Adipocyte (in vitro differentiated cells): ENCODE measurements at regions not wholly inside any gene's neighbourhood (a gene's known extent, or its start where the extent isn't known, plus 50 kb on each side); places are given as distances from the start of the nearest gene placed in this dataset.

Experiments
- DNase-seq: peaks from one replicate; pipeline ENCODE4 v3.0.0-alpha.2; 2015; ENCODE audit warnings: low read depth
- H3K27me3 ChIP-seq: replicated peaks from 2 replicates; pipeline ENCODE4 v1.7.0; 2013; ENCODE audit warnings: mild to moderate bottlenecking, low read length, moderate library complexity; ENCODE audit not compliant: control insufficient read depth, insufficient read depth
- H3K36me3 ChIP-seq: 2 replicates; pipeline ENCODE4 v1.7.0; 2013; ENCODE audit warnings: low read length, mild to moderate bottlenecking, moderate library complexity; ENCODE audit not compliant: control insufficient read depth, insufficient read depth, severe bottlenecking
- H3K4me1 ChIP-seq: 2 replicates; pipeline ENCODE4 v1.7.0; 2013; ENCODE audit warnings: mild to moderate bottlenecking, low read length, moderate library complexity; ENCODE audit not compliant: control insufficient read depth, insufficient read depth
- H3K4me3 ChIP-seq: 2 replicates; pipeline ENCODE4 v1.7.0; 2013; ENCODE audit warnings: mild to moderate bottlenecking, low read length, moderate library complexity
- H3K9ac ChIP-seq: 2 replicates; pipeline ENCODE4 v1.7.0; 2013; ENCODE audit warnings: mild to moderate bottlenecking, low read length, moderate library complexity
- H3K9me3 ChIP-seq: 2 replicates; pipeline ENCODE4 v1.7.0; 2013; ENCODE audit warnings: mild to moderate bottlenecking, low read length, moderate library complexity; ENCODE audit not compliant: control insufficient read depth

DNA sequence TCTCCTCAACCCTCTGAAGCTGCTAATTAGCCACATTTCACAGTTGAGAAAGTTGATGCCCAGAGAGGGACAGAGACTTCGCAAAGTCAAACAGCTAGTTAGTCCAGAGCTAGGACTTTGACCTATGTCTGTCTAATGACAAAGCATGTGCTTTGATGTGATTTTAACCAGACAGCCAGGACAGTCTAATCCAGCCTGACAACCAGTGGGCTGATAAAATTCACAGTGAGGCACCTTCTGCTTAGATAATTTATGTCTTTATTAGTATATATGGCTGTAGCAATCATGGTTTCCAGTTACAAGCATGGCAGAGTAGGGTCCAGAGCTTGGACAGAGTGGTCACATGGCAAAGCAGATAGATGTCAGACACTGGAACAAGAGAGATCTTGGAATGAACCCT lies 133.6 kb upstream of the C1QTNF7 start:
- Histone ChIP-seq H3K4me3 (no peak overlapping the region), H3K27me3 (peaks cover 2% of the 10 kb centered on the region), H3K9ac (no peak overlapping the region), H3K9me3 (no peaks in the 10 kb centered on the region), H3K4me1 (no peaks in the 10 kb centered on the region), H3K36me3 (no peaks in the 10 kb centered on the region)
- DNase-seq, result no peak

DNA sequence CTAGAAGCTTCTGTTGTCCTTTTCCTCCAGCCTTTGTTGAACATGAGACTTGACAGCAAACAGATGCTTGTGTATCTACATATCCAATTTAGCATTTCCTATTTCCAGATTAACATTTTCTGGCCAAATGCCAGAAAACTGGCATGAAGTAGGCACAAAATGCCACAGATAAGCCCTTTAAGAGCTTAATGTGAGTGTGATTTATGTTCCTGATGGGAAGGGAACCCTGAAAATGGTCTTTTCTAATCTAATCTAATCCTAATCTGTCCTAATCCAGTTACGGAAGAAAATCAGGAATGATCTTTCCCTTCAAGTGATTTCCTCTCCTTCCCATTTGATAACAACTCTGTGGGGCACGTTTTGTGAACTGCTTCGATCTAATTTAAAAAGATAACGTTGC lies 133.0 kb upstream of the C1QTNF7 start:
- DNase-seq, result no peak
- H3K9ac ChIP-seq, result no peak overlapping the region
- H3K9me3 ChIP-seq, result no peaks in the 10 kb centered on the region
- H3K27me3 ChIP-seq, result peaks cover 2% of the 10 kb centered on the region
- H3K36me3 ChIP-seq, result no peaks in the 10 kb centered on the region
- H3K4me1 ChIP-seq, result no peaks in the 10 kb centered on the region
- H3K4me3 ChIP-seq, result no peak overlapping the region

- DNase-seq, result no peak
- H3K4me1 ChIP-seq, result no peaks in the 10 kb centered on the region
These were observed 132.2 kb upstream of the C1QTNF7 start for GRCh38 chr4:15295421-15296162.

GRCh38 chr4:15297344-15297743 lies 130.5 kb upstream of the C1QTNF7 start:
- Histone ChIP-seq H3K4me3 (no peak overlapping the region), H3K9ac (no peak overlapping the region), H3K9me3 (no peaks in the 10 kb centered on the region), H3K36me3 (no peaks in the 10 kb centered on the region), H3K4me1 (no peaks in the 10 kb centered on the region), H3K27me3 (peaks cover 2% of the 10 kb centered on the region)
- DNase-seq, result no peak

More at GRCh38 chr4:15295421-15296162, 132.2 kb upstream of the C1QTNF7 start:
- Histone ChIP-seq H3K9me3 (no peaks in the 10 kb centered on the region), H3K36me3 (no peaks in the 10 kb centered on the region), H3K27me3 (peaks cover 2% of the 10 kb centered on the region), H3K9ac (no peak overlapping the region), H3K4me3 (no peak overlapping the region)

DNA sequence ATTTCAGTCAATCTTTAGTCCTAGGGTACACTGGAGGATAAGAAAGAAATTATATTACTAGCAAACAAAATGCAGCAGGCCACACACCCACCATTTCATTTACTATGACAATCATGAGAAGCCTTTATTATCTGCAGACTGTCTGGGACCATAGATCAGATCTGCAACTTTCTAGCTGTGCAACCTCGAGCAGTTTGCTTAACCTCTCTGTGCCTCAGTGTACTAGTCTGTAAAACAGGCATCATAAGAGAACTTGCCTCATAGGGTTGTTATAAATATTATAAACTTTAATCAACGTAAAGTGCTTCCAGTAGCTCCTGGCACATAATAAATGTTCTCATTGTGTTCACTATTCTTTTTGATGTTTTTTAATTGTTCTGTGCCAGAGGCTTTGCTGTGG lies 128.2 kb upstream of the C1QTNF7 start:
- H3K9ac ChIP-seq, result no peak overlapping the region
- DNase-seq, result no peak
- H3K4me1 ChIP-seq, result peaks cover 15% of the 10 kb centered on the region
- no peaks in the 10 kb centered on the region for H3K27me3 ChIP-seq
- H3K9me3 ChIP-seq, result no peaks in the 10 kb centered on the region
- H3K4me3 ChIP-seq, result no peak overlapping the region
- no peaks in the 10 kb centered on the region for H3K36me3 ChIP-seq

DNA sequence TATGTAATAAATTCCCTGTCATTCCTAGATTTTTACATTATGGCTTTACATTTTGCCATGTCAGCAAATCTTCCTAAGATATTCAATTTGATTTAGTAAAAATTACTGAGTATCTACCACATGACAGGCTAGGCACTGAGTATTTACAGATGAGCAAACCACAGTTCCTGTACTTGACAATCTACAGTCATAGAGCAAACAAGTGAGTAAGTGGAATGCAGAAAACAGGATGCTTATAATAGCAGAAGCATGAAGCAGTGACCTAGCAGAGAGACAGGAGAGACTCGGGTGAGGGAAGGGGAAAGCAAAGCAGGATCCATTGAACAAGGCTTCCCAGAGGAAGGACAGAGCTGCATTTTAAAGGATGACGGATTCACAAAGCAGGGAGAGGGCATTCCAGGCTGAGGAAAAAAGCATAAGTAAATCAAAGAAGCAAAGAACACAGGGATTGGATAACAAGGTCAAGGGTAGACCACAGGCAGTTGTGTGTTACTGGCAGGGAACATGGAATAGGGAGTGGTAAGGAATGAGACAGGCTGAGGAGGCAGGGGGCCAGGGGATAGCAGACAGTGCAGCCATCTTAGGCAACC lies 124.7 kb upstream of the C1QTNF7 start:
- Histone ChIP-seq H3K4me3 (no peak overlapping the region), H3K9ac (peak overlapping the region; percentile 12), H3K36me3 (no peaks in the 10 kb centered on the region), H3K4me1 (peaks cover 18% of the 10 kb centered on the region), H3K9me3 (no peaks in the 10 kb centered on the region), H3K27me3 (peaks cover 3% of the 10 kb centered on the region)
- peak; percentile 65 for DNase-seq

DNA sequence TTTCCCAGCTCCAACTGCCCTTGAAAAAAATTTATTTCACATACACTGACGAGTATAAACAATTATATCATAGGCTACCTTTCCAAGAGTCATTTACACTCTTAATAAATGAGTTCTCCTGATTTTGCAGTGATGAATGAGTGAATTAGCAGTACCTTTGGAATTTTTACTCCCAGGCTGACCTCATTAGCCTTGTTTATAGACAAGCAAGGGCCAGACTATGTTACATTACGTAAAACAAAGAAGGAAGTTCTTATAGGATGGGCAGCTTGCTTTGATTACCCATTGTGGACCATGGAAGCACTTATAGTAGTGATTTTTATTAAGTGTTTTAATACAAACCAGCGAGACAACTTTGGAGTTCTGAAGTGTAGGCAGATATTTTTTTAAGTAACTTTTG lies 112.9 kb upstream of the C1QTNF7 start:
- Histone ChIP-seq H3K9me3 (no peaks in the 10 kb centered on the region), H3K36me3 (no peaks in the 10 kb centered on the region), H3K9ac (no peak overlapping the region), H3K4me1 (no peaks in the 10 kb centered on the region), H3K27me3 (no peaks in the 10 kb centered on the region), H3K4me3 (no peak overlapping the region)
- DNase-seq, result no peak

GRCh38 chr4:15317246-15317645 lies 110.6 kb upstream of the C1QTNF7 start:
- H3K9me3 ChIP-seq, result no peaks in the 10 kb centered on the region
- no peak for DNase-seq
- H3K27me3 ChIP-seq, result no peaks in the 10 kb centered on the region
- no peak overlapping the region for H3K9ac ChIP-seq
- no peak overlapping the region for H3K4me3 ChIP-seq
- no peaks in the 10 kb centered on the region for H3K36me3 ChIP-seq
- H3K4me1 ChIP-seq, result no peaks in the 10 kb centered on the region

GRCh38 chr4:15318621-15319348 lies 109.0 kb upstream of the C1QTNF7 start:
- Histone ChIP-seq H3K9ac (no peak overlapping the region), H3K9me3 (no peaks in the 10 kb centered on the region), H3K36me3 (no peaks in the 10 kb centered on the region), H3K4me1 (no peaks in the 10 kb centered on the region), H3K27me3 (no peaks in the 10 kb centered on the region), H3K4me3 (no peak overlapping the region)
- DNase-seq, result peak; percentile 77

DNA sequence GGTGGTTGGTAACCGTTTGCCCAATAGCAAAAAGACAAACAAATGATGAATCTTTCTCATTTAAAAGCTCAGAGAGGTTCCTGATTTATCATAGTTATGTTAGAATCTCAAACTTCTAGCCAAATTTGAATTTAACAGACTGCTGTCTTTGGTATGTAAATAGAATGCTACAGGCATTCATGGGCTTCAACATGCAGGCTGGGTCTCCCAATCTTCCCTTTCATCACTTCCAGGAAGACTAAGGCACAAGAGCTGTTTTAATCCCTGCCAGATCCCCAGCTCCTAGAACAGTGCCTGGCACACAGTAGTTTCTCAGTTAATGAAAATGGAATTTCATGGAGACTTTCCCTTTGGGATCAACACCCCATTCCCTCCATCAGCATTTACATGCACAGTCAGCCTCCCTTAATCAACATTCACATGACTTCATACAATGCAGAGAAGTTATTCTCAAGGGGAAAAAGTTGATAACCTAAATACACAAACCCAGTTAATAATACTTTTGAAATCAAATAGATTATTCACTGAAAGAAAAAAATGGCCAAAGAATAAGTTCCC lies 107.6 kb upstream of the C1QTNF7 start:
- Histone ChIP-seq H3K9ac (no peak overlapping the region), H3K4me1 (no peaks in the 10 kb centered on the region), H3K36me3 (no peaks in the 10 kb centered on the region), H3K27me3 (no peaks in the 10 kb centered on the region), H3K4me3 (no peak overlapping the region), H3K9me3 (no peaks in the 10 kb centered on the region)
- DNase-seq, result no peak

DNA sequence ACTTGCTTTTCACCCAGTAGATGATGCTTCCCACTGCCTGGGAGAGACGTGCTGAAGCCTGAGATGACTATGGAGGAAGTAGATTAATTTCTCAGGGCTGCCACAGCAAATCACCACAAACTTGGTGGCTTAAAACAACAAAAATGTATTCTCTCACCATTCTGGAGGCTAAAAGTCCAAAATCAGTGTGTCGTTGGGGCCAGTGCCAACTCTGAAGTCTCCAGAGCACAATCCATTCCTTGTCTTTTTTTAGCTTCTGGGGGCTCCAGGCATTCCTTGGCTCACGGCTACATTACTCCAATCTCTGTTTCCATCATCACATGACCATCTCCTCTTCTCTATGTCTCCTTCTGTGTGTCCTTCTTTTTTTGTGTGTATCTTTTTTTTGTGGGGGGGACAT lies 105.8 kb upstream of the C1QTNF7 start:
- no peaks in the 10 kb centered on the region for H3K36me3 ChIP-seq

More for the DNA sequence above, 105.8 kb upstream of the C1QTNF7 start:
- H3K27me3 ChIP-seq, result no peaks in the 10 kb centered on the region
- H3K4me1 ChIP-seq, result no peaks in the 10 kb centered on the region
- no peak overlapping the region for H3K9ac ChIP-seq
- no peak overlapping the region for H3K4me3 ChIP-seq
- no peaks in the 10 kb centered on the region for H3K9me3 ChIP-seq
- DNase-seq, result no peak
